ENCODE measurements at regions not wholly inside any gene's neighbourhood (a gene's known extent, or its start where the extent isn't known, plus 50 kb on each side); places are given as distances from the start of the nearest gene placed in this dataset.

- TF ChIP-seq CTCF (conservative IDR thresholded peaks at IDR 0.05) = no peak
- no peak overlapping the region for H3K27ac ChIP-seq
Observed at GRCh38 chr3:189512039-189512438, 119.2 kb upstream of the TP63 start.

- TF ChIP-seq CTCF (conservative IDR thresholded peaks at IDR 0.05) = no peak
- no peak overlapping the region for H3K27ac ChIP-seq
Observed at GRCh38 chr3:189512821-189513220, 118.4 kb upstream of the TP63 start.

GRCh38 chr3:189513281-189514117 lies 117.7 kb upstream of the TP63 start:
- H3K27ac ChIP-seq = no peak overlapping the region
- no peak for TF ChIP-seq CTCF (conservative IDR thresholded peaks at IDR 0.05)

GRCh38 chr3:189516039-189516438 lies 115.2 kb upstream of the TP63 start:
- no peak for TF ChIP-seq CTCF (conservative IDR thresholded peaks at IDR 0.05)
- H3K27ac ChIP-seq = no peak overlapping the region

- H3K27ac ChIP-seq = no peak overlapping the region
- no peak for TF ChIP-seq CTCF (conservative IDR thresholded peaks at IDR 0.05)
Observed at GRCh38 chr3:189517981-189518380, 113.2 kb upstream of the TP63 start.

GRCh38 chr3:189519458-189519857 lies 111.7 kb upstream of the TP63 start:
- TF ChIP-seq CTCF (conservative IDR thresholded peaks at IDR 0.05) = no peak
- no peak overlapping the region for H3K27ac ChIP-seq

GRCh38 chr3:189529468-189529867 lies 101.7 kb upstream of the TP63 start:
- H3K27ac ChIP-seq = no peak overlapping the region
- TF ChIP-seq CTCF (conservative IDR thresholded peaks at IDR 0.05) = no peak

Data from VCaP (cell line).